Duodenal mucosa (tissue), 2 donors: ENCODE measurements at regions not wholly inside any gene's neighbourhood (a gene's known extent, or its start where the extent isn't known, plus 50 kb on each side); places are given as distances from the start of the nearest gene placed in this dataset.
"Not testable (repeated sequence)": the region's sequence is repeated elsewhere in the genome, so short reads cannot be mapped to it uniquely, and the experiment has no call there.

Experiments used
- H3K27ac ChIP-seq: one replicate; pipeline ENCODE4 v1.7.0; 2013; ENCODE audit warnings: low read depth, low read length
- H3K27me3 ChIP-seq, 2 donors: one replicate each; pipeline ENCODE4 v1.7.0; 2013; ENCODE audit warnings: low read length in 2 of 2, control low read depth in 1 of 2; ENCODE audit not compliant: insufficient read depth in 2 of 2, control insufficient read depth in 1 of 2
- H3K36me3 ChIP-seq, 2 donors: one replicate each; pipeline ENCODE4 v1.7.0; 2013; ENCODE audit warnings: low read length in 2 of 2, control low read depth in 1 of 2; ENCODE audit not compliant: insufficient read depth in 2 of 2, control insufficient read depth in 1 of 2
- H3K4me1 ChIP-seq, 2 donors: one replicate each; pipeline ENCODE4 v1.7.0; 2013; ENCODE audit warnings: low read length in 2 of 2, control low read depth in 1 of 2; ENCODE audit not compliant: insufficient read depth in 2 of 2, control insufficient read depth in 1 of 2
- H3K4me3 ChIP-seq, 2 donors: one replicate each; pipeline ENCODE4 v1.7.0; 2013; ENCODE audit warnings: low read length in 2 of 2, low read depth in 1 of 2
- H3K9ac ChIP-seq, 2 donors: one replicate each; pipeline ENCODE4 v1.7.0; 2013; ENCODE audit warnings: low read length in 2 of 2, low read depth in 1 of 2
- H3K9me3 ChIP-seq, 2 donors: one replicate each; pipeline ENCODE4 v1.7.0; 2013; ENCODE audit warnings: low read length in 2 of 2, control low read depth in 1 of 2; ENCODE audit not compliant: control insufficient read depth in 1 of 2

DNA sequence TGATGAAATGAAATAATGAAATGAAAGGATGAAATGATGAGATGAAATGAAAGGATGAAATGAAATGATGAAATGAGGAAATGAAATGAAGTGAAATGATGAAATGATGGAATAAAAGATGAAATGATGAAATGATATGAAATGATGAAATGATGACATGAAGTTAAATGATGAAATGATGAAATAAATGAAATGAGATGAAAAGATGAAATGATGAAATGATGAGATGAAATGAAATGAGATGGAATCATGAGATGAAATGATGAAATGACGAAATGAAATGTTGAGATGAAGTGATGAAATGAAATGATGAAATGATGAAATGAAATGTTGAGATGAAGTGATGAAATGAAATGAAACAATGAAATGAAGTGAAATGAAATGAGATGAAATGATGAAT is 638.3 kb downstream of the GOLGA6L6 start:
- H3K4me3 ChIP-seq, H3K36me3 ChIP-seq, H3K27ac ChIP-seq, H3K9ac ChIP-seq, H3K27me3 ChIP-seq, H3K9me3 ChIP-seq, H3K4me1 ChIP-seq: not testable (repeated sequence)

DNA sequence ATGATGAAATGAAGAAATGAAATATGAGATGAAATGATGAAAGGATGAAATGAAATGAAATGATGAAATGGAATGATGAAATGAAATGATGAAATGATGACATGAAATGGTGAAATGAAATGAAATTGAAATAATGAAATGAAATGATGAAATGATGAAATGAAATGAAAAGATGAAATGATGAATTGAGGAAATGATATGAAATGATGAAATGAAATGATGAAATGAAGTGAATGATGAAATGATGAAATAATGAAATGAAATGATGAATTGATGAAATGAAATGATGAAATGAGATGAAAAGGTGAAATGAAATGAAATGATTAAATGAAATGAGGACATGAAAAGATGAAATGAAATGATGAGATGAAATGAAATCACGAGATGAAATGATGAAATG is 639.2 kb downstream of the GOLGA6L6 start:
- H3K36me3 ChIP-seq, H3K27ac ChIP-seq, H3K4me3 ChIP-seq, H3K9me3 ChIP-seq, H3K27me3 ChIP-seq, H3K4me1 ChIP-seq, H3K9ac ChIP-seq: not testable (repeated sequence)

DNA sequence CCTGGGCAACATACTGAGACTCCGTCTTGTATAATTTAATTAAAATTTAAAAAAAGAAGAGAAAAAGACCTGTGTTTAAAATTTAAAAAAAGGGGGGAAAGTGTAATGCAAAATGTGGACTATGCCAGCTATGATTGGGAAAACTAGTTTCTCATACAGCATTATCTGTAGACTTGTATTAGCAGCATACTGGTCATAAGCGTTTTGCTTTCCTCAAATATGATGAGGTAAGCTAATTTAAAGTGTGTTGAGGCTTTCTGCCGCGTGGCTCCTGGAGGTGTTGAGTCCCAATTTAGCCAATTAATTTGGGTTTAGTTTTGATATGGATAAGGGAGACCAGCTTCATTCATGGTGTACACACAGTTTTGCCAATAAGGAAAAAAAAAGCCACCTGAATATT is 640.2 kb downstream of the GOLGA6L6 start:
- not testable (repeated sequence) for H3K9ac ChIP-seq, H3K27me3 ChIP-seq, H3K9me3 ChIP-seq, H3K4me1 ChIP-seq, H3K4me3 ChIP-seq, H3K36me3 ChIP-seq, H3K27ac ChIP-seq

DNA sequence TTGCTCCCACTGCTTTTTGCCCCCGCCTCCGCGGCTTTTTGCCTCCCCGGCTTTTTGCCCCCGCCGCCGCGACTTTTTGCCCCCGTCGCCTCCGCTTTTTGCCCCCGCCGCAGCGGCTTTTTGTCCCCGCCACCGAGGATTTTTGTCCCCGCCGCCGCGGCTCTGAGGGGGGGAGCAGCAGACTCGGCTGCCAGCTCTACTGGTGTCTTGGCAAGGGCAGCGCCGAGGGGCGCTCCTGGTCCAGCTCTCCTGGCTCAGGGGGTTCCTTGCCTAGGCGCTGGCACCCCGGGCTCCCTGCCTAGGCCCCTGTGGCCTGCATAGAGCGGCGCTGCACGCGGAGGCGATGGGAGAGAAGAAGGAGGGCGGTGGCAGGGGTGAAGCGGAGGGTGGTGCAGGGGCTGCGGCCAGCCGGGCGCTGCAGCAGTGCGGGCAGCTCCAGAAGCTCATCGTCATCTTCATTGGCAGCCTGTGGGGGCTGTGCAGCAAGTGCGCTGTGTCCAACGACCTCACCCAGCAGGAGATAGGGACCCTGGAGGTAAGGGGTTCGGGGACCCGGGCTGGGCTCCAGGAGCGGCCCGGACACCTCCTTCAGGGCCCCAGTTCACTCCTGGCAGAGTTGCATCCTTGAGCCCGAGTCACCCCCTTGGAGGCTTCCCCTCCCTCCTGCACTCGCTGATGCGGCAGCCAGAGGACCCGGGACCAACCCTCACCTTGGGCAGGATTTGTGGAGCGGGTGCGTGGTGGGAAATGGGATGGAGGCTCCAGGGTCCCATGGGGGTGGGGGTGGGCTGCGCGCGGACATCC is 642.4 kb downstream of the GOLGA6L6 start:
- no peak overlapping the region for H3K9ac ChIP-seq
- H3K36me3 ChIP-seq: no peaks in the 10 kb centered on the region
- H3K27me3 ChIP-seq: no peaks in the 10 kb centered on the region
- H3K27ac ChIP-seq: no peak overlapping the region
- H3K4me3 ChIP-seq: no peak overlapping the region
- no peaks in the 10 kb centered on the region for H3K9me3 ChIP-seq
- H3K4me1 ChIP-seq: no peaks in the 10 kb centered on the region

DNA sequence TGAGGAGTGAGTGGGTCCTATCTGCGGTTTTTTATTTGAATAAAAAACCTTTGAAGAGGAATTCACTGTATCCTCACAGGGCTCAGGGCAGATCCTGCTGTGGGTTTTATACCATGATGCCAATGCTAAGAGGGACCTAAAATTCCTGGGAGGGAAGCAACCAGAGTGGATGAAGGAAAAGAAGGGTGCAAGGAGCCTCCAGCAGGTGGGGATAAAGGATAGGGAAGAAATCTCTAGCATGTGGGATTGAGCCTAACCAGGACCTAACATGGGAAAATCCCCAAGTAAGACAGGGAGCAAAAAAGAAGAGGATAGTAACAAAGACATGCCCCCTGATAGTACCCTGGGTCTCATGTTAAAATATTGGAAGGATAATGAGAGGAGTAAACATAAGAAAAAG is 652.8 kb downstream of the GOLGA6L6 start:
- H3K4me1 ChIP-seq, H3K9me3 ChIP-seq, H3K27me3 ChIP-seq, H3K27ac ChIP-seq, H3K9ac ChIP-seq, H3K36me3 ChIP-seq, H3K4me3 ChIP-seq: not testable (repeated sequence)

DNA sequence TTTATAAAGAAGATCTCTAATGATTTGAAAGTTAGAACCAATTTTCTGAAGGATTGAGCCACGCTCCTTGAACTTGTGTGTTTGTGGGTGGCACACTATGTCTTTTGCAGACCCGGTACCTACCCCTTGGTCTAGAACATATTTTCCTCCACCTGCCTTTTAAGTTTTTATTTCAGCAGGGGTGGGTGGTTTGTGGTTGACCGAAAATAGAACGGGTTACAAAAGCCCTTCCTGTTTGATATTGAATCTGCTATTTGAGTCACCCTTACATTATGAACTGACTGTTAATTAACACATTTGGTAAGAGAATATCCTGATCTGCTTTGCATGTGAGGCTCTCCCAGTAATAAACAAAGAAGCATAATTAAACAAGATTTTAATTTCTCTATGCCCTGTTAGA is 697.5 kb downstream of the GOLGA6L6 start:
- H3K4me1 ChIP-seq, H3K9ac ChIP-seq, H3K9me3 ChIP-seq, H3K36me3 ChIP-seq, H3K27me3 ChIP-seq, H3K4me3 ChIP-seq, H3K27ac ChIP-seq: not testable (repeated sequence)
